ENCODE measurements at regions not wholly inside any gene's neighbourhood (a gene's known extent, or its start where the extent isn't known, plus 50 kb on each side); places are given as distances from the start of the nearest gene placed in this dataset.
A peak's percentile ranks its signal among the peaks of the same experiment; 100 is the strongest.

GRCh38 chr2:172333978-172334330 lies 93.4 kb upstream of the ITGA6 start:
- POLR2A ChIA-PET, result no interaction called here
- DNase-seq (ENCODE audit: low read depth, low spot score) (no peak), ATAC-seq (no peak)
- Histone ChIP-seq H2AFZ (ENCODE audit: low read depth, low read length, poor library complexity, severe bottlenecking) (no peak overlapping the region), H3K9me2 (ENCODE audit: insufficient read depth) (no peaks in the 10 kb centered on the region), H3K9me3 (ENCODE audit: control insufficient read depth in 1 of 2, insufficient read depth in 1 of 2, low read depth in 1 of 2, low read length in 2 of 2) (no peaks in the 10 kb centered on the region), H4K20me1 (ENCODE audit: insufficient read depth) (no peaks in the 10 kb centered on the region), H3K27me3 (ENCODE audit: insufficient read depth, low read length) (no peaks in the 10 kb centered on the region), H3K79me2 (ENCODE audit: insufficient read depth, low read length) (no peaks in the 10 kb centered on the region), H3K9ac (ENCODE audit: low read length) (no peak overlapping the region), H3K4me3 (replicated peaks in 1 of 2; ENCODE audit: low read depth in 1 of 2, low read length in 2 of 2) (no peak overlapping the region), H3K4me2 (ENCODE audit: low read length) (no peak overlapping the region), H3K36me3 (ENCODE audit: control insufficient read depth in 1 of 2, insufficient read depth in 2 of 2, low read length in 2 of 2) (no peaks in the 10 kb centered on the region), H3K27ac (ENCODE audit: low read depth, low read length) (no peak overlapping the region), H3K4me1 (ENCODE audit: control insufficient read depth in 1 of 2, insufficient read depth in 2 of 2, low read length in 2 of 2) (no peaks in the 10 kb centered on the region)
- intact Hi-C loops (cut with micrococcal nuclease), result no loop called here
- CTCF ChIA-PET, result no interaction called here
- no TSS peak for BruUV-seq (replicated peaks)
- RAD21 ChIA-PET (ENCODE audit: low non-redundant PET in 1 of 2, low total read pairs in 2 of 2, uncharacterized antibody in 2 of 2, unreplicated experiment in 2 of 2), result no interaction called here
- no peak for TF ChIP-seq ATF3 (IDR thresholded peaks at IDR 0.05)
- TF ChIP-seq CEBPB (IDR thresholded peaks at IDR 0.05; ENCODE audit: low read depth), result no peak
- TF ChIP-seq SRF (IDR thresholded peaks at IDR 0.05; ENCODE audit: low read depth), result no peak

- TF ChIP-seq EGR1 (IDR thresholded peaks at IDR 0.05; ENCODE audit: low read depth) (no peak), ELF1 (IDR thresholded peaks at IDR 0.05; ENCODE audit: borderline replicate concordance, low read depth) (no peak), SIN3A (IDR thresholded peaks at IDR 0.05; ENCODE audit: low read depth) (no peak), ATF3 (IDR thresholded peaks at IDR 0.05) (no peak), YY1 (IDR thresholded peaks at IDR 0.05; ENCODE audit: extremely low read depth, insufficient replicate concordance, low read depth, low read length) (no peak)
- Histone ChIP-seq H3K9me3 (ENCODE audit: control insufficient read depth in 1 of 2, insufficient read depth in 1 of 2, low read depth in 1 of 2, low read length in 2 of 2) (no peaks in the 10 kb centered on the region), H3K27ac (ENCODE audit: low read depth, low read length) (no peak overlapping the region), H3K4me3 (replicated peaks in 1 of 2; ENCODE audit: low read depth in 1 of 2, low read length in 2 of 2) (no peak overlapping the region), H3K9me2 (ENCODE audit: insufficient read depth) (no peaks in the 10 kb centered on the region), H2AFZ (ENCODE audit: low read depth, low read length, poor library complexity, severe bottlenecking) (no peak overlapping the region), H3K27me3 (ENCODE audit: insufficient read depth, low read length) (no peaks in the 10 kb centered on the region), H3K36me3 (ENCODE audit: control insufficient read depth in 1 of 2, insufficient read depth in 2 of 2, low read length in 2 of 2) (no peaks in the 10 kb centered on the region), H3K79me2 (ENCODE audit: insufficient read depth, low read length) (no peaks in the 10 kb centered on the region), H3K4me2 (ENCODE audit: low read length) (no peak overlapping the region), H4K20me1 (ENCODE audit: insufficient read depth) (no peaks in the 10 kb centered on the region), H3K9ac (ENCODE audit: low read length) (no peak overlapping the region), H3K4me1 (ENCODE audit: control insufficient read depth in 1 of 2, insufficient read depth in 2 of 2, low read length in 2 of 2) (peaks cover 0 to under 1% of the 10 kb centered on the region in 2 experiments; a peak in 1 of 4 replicates)
- ChIA-PET RAD21 (ENCODE audit: low non-redundant PET in 1 of 2, low total read pairs in 2 of 2, uncharacterized antibody in 2 of 2, unreplicated experiment in 2 of 2) (no interaction called here), CTCF (no interaction called here), POLR2A (no interaction called here)
- intact Hi-C loops (cut with micrococcal nuclease), result no loop called here
- no TSS peak for BruUV-seq (replicated peaks)
- no peak for DNase-seq (ENCODE audit: low read depth, low spot score)
- ATAC-seq, result peak; percentile 42; the same call in 1 of the 2 replicates
Observed at GRCh38 chr2:172334988-172335387, 92.4 kb upstream of the ITGA6 start.

All from HCT116 (cell line).